Right forelimb (tissue), 1 donor: ENCODE measurements at regions not wholly inside any gene's neighbourhood (a gene's known extent, or its start where the extent isn't known, plus 50 kb on each side); places are given as distances from the start of the nearest gene placed in this dataset.
"Not testable (repeated sequence)": the region's sequence is repeated elsewhere in the genome, so short reads cannot be mapped to it uniquely, and the experiment has no call there.

Experiments
- DNase-seq: peaks from one replicate; pipeline ENCODE4 v3.0.0-alpha.2; 2018

DNA sequence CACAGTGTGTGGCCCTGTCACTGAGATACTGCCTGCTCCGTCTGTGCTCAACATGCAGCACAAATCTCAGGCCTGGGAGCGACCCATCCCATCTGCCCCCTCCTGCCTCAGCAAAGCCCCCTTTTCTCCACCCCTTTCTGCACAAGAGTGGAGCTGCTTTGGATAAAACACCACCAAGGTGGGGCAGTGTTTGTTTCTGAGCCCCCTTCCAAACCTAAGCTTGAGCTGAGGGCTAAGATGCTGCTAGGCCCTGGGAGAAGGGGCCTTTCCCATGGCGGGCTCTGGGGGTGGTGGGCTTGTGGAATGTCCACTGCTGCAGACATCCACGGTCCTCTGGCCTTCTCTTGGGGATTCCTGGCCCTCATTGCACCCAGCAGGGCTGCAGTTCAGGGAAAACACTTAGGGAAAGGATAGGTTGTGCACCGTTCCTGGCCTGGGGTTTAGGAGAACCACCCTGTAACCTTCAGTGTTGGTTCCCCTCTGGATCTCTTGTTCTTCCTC, 594.1 kb downstream of the TBC1D22A start:
- no peak for DNase-seq

DNA sequence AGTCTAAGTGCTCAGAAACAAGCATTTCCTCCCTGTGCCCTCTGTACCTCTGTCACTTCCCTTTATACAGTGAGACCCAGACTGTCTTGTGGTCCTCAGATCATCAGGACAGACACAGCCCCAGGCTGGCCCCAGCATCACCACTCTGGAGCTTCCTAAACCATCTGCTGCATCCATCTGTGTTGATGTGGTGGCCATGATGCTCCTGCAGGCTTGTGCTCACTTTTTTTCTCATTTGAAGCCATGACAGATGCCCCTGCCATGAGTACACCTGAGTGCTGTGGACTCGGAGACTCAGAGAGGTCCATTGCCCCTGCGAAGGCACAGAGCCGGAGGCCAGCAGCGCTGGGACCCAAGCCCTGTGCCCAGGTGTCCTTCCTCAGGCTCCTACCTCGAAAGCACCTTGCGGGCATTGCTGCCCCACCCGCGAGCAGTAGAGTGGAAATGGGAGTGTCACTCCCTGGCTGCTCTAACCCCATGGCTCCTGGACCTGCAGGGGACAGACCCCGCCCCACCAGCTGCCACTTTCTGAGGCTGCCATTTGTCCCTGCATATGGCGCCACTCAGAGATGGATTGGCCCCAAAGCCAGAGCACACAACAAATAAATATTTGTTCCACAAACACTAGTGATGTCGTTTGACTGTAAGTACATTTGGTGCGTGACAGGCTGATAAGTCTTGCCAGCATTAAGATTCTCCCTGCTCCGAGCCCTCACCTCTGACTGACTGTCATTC, 593.5 kb downstream of the TBC1D22A start:
- DNase-seq: no peak

DNA sequence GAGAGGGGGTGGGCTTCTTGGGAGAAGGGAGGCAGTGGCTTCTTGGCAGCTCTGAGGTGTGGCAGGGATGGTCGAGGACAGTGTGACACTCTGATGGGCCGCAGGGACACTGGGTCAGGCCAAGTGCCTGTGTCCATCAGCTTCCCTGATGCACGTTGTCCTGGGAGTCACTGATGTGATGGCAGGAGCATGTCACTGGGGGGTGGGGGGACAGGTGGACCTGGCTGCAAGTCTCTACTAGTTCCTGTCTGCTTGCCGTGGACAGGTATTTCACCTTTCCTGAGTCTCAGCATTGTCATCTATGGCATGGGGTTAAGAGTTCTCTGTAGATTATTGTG, 592.9 kb downstream of the TBC1D22A start:
- no peak for DNase-seq

DNA sequence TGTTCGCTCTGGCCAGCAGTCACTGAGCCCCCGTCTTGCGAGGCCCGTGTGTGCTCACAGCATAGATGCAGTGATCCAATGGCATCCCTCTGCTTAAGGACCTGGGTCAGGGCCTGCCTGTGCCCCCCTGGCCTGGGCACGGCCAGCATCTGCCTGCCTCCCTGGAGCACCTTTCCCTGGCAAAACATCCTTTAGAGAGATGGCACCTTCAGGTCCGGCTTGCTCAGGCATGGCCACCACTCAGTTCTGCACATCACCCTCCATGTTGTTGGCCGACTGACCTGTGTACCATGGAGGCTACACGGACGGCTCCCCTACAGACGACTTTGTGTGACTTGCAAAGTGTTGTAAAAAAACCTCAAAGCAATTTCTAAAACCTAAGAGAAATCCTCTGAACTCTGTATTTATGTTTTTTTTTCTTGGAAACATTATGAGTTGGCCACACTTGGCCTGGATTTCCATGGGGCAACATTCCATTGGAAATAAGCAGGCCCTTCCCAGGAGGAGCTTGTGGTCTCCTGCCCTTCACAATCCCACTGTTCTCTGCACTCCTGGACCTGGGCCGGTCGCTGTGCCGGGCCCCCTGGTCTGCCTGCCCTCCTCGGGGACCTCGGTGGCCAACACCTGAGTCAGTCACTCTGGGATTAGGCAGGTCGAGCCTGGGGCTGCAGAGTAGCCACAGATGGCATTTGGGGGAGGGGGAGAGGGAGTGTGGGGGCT, 592.4 kb downstream of the TBC1D22A start:
- DNase-seq: peak; percentile 34

DNA sequence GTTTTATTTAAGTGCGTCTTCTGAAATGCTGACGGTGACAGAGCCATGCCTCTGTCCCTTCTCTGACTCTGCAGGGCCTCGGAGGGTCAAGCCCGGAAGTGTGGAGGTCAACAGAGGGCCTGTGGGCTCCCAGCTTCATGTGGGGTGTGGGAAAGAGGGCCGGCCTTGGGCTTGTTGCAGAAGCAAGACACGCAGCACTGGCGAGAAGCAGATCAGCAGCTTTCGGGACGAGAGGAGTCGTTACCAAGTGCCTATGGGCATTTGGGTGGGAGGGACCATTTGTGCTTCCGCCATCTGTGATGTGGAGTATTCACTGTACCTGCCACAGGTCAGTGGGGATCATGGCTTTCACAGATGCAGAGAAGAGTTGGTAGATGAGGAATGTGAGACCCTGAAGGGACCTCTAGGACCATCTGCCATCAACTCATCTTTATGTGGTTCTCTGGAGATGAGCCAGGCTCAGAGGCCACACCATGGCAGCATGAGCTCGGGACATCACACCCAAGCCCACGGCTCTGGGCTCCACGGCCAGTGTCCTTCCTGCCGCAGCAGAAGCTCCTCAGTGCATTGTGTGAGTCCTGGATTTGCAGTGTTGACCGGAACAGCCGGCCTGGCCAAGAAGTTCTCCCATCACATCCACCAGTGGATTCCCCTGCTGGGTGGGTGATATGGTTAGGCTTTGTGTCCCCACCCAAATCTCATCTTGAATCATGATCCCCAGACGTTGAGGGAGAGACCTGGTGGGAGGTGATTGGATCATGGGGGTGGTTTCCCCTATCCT, 590.7 kb downstream of the TBC1D22A start:
- peak; percentile 12 for DNase-seq

DNA sequence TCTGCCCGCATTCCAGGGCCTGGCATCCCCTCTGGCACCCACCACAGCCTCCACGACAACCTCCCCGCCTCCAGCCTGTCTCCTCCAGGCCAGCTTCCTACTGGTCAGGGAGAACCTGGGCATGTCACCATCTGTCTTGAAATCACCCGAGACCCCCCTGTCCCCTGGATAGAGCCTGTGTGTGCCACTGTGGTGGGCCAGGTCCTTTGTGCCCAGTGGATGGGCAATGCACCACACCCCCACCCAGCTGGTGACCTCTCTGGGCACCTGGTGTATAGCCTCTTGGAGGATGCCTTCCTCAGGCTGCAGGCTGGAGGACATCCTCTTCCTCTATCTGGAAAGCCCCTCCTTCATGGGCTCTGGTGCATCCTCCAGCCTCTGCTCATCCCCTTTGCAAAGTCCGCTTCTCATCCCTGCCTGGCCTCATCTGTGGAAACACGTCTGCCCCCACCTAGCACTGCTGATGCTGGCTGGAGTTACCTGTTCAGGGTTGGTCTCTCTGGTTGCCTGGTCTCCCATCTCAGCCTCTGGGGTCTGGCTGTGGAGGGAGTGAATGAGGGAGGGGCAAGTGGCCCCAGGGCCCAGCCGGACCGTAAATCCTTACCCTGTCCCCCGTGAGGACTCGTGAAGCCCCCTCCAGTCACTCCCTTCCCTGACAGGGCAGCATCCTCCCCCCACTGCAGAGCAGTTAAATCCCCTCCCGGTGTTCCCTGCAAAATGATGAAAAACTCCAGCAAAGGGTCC, 589.6 kb downstream of the TBC1D22A start:
- peak; percentile 18 for DNase-seq

DNA sequence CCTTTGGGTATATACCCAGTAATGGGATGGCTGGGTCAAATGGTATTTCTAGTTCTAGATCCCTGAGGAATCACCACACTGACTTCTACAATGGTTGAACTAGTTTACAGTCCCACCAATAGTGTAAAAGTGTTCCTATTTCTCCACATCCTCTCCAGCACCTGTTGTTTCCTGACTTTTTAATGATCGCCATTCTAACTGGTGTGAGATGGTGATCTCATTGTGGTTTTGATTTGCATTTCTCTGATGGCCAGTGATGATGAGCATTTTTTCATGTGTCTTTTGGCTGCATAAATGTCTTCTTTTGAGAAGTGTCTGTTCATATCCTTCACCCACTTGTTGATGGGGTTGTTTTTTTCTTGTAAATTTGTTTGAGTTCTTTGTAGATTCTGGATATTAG, 583.8 kb downstream of the TBC1D22A start:
- DNase-seq: not testable (repeated sequence)

DNA sequence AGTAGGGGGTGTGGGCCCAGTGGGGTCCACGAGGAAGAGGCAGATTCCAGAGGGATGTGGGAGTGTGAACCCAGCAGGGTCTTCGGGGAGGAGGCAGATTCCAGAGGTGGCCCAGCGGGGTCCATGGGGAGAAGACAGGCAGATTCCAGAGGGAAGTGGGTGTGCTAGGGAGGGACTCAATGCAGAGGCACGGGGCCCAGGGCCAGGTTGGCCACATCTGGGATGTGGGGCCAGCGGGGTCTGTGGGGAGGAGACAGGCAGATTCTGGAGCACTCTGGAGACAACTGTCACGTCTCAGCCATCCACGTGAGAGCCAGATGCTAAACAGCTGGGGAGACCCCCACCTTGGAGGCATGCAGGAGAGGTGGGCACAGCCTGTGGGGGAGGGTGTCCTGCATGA, 582.6 kb downstream of the TBC1D22A start:
- DNase-seq: no peak

DNA sequence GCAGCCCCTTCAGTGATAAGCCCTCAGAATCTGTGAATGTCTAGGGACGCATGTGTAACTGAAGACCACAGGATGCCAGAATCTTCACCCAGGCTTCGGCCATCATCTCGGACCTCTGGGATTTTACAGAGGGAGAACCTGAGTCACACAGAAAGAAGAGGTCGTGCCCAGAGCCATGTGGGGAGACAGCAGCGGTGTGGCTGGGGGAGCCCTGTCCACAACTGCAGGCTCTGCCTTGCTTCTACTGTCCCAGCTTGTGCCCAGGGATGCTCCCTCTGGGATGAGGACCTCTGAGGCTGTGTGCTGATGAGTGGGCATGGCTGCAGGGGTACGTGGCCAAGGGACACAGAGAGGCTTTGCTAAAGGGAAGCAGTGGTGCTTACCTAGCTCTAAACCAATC, 582.0 kb downstream of the TBC1D22A start:
- DNase-seq: no peak

DNA sequence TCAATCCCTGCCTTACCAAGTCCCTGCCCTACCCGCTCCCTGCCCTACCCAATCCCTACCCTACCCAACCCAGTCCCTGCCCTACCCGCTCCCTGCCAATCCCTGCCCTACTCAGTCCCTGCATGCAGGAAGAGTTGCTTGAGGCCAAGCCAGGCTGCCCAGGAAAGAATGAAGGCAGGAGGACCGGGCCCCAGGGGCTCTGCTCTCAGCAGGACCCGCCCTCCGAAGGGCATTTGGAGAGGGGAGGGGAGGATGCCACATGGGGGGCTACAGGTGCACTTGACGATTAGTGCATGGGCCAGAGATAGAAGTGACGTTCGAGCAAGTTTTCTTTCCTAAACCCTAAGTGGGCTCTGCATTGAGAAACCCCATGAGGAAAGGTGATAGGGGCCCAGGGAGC, 581.2 kb downstream of the TBC1D22A start:
- DNase-seq: no peak

DNA sequence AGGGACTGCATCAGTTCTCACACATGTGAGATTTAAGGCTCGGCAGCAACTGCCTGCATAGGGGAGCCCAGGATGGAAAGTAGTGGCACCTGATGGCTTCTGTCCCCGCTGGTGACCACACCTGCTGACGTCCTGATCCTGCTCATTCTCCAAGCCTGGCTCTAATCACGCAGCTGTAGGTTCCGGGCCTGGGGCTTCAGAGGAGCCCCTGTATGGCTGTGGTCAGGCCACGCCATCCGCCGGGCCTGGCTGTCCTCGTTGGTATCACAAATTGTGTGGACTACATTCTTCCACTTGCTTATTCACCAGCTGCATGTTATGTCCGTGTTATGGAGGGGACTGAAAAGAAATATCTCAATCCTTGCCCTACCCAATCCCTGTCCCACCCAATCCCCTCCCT, 580.0 kb downstream of the TBC1D22A start:
- no peak for DNase-seq

DNA sequence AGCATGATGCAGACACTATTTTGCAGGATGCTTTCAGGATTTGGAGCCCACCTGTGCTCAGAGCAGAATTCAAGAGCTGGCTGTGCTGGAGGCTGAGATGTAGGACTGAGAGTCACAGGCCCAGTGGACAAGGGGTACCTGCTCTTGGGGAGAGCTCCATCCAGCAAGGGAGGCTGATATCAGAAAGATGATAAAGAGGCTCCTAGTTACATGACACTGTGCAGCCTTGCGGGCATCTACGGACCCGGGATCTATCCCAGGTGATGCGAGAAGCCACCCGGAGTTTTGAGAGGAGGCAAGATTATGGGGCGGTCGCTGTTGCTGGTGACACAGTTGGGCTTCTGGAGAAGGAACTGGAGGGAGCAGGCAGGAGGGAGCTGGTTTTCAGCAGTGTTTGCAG, 579.0 kb downstream of the TBC1D22A start:
- no peak for DNase-seq

DNA sequence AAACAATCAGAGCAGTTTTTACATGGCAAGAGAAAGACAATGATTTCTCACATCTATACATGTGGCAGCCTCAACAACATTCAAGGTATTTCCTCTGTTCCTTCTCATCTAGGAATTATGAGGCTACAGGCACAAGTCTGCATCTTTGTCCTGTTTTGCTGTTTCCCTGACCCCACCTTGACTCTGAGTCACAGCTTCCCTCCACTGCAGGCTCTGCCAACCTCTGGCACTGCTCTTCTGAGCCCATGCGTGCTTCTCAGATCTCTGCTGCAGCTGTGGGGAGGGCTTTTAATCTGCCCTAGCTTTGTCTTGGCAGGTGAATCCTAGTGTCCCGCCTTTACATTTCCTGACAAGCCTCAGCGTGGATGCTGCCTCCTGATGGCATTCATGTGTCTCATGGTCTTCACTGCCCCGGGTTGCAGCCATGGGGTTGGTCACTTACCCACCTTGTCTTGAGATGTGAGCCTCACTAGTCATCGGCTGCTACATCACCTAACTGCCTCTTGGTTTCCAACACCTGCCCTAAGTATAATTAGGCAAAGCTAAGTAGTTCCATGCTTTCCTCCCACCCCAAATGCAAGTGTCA, 578.5 kb downstream of the TBC1D22A start:
- DNase-seq: no peak

DNA sequence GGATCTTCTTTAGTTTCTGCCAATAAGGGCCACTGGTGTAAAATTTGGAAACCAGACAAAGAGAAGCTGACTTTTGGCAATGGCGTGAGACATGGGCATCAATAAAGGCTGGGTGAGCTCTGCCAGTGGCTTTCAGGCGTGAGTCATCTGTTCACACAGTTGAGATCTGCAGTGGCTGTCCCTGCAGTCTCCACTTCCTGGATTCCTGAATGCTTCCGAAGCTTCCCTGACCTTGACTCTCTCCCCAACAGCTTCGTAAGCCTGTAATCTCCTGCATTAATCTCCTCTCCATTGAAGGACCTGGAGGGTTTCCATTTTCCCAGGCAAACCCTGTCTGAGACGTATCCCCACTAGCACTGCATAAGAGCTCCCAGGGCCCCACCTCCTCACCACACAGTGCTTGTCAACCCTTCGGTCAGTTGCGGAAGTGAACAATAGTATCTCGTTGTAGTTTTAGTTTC, 574.7 kb downstream of the TBC1D22A start:
- DNase-seq: no peak

DNA sequence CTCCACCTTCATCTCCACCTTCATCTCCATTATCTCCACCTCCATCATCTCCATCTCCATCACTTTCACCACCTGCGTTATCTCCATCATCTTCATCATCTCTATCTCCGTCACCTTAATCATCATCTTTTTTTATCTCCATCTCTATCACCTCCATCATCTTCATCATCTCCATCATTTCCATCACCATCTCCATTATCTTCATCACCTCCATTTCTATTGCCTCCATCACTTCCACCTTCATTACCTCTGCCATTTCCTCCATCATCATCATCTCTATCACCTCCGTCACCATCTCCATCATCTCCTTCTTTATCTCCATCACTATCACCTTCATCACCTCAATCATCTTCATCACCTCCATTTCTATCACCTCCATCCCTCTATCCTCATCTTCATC, 573.5 kb downstream of the TBC1D22A start:
- no peak for DNase-seq

DNA sequence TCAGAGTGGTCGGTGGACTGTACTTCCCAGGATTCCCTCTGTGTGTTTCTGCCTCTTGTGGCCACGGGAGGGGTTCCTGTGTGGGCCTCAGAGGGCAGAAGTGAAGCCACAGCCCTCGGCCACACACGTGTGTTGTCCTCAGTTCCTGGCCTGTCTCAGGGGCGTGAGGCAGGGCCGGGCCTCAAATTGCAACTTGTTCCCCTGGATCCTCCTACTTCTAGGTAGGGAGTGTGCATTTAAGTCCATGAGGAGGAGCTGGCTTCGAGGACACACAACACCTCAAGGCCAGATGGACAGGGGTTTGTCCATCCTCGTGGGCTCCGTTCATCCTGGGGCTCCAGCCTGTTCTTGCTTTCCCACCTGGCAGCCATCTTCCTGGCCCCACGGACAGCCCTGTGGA, 573.0 kb downstream of the TBC1D22A start:
- no peak for DNase-seq

DNA sequence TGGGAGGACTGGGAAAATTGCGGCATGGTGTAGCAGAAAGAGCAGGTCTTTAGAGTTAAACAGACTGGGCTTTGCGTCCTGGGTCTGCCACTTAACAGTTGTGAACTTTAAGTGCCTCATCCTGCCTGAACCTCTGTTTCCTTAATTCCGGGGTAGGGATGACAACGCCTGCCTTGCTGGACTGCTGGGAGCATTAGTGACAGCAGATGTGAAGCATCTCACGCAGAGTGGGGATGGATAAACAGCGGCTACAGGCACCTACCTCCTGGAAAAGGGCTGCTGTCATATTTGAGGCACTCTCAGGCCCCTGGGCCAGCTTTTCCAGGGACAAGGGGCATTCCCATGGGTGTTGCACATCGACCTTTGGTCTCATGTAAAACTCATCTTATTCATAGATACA, 572.2 kb downstream of the TBC1D22A start:
- no peak for DNase-seq

DNA sequence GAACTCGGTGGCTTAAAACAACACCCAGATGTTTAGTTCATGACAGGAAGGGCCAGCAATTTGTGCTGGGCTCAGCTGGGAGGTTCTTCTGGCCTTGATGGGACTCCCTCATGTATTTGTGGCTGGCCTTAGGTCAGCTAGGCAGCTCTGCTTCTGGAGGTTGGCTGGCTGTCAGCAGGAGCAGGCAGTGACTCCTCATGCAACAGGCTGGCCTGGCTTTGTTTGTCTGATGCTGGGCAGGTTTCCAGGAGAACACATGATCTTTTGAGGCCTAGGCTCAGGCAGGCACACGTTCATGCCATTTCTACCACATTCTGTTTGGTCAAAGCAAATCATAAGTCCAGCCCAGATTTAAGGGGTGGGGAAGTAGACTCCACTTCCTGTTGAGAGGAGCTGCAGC, 571.2 kb downstream of the TBC1D22A start:
- no peak for DNase-seq

DNA sequence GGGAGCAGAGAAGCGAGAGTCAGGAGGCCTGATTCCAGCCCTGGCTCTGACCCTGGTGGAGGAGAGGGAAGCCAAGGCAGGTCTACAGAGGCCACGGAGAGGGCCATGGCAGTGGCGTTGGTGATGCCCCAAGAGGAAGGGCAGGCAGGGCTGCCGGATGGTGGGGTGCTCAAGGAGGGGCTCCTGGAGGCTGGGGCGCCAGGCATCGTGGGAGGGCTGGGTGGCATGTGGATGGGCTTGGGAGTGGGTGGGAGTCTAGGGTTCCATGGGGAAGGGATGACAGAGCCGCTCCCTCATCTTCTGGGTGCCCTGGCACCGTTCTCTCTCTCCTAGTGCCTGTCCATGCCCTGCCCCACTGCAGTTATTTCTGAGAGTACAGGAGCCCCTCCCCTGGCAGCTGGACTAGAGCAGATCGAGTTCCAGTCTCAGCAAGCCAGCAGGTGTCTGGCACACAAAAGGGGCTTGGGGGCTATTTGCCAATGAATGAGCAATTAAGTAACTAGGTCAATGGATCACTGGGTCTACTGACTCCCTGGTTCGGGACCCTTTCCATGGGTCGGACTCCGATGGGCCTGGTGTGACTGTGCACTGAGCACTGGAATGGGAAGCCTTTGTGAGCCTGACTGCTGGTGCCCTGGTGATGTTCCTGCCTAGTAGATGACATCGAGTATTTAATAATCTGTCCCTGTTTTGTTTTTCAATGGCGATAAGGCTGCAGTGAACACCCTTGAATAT, 570.0 kb downstream of the TBC1D22A start:
- no peak for DNase-seq

DNA sequence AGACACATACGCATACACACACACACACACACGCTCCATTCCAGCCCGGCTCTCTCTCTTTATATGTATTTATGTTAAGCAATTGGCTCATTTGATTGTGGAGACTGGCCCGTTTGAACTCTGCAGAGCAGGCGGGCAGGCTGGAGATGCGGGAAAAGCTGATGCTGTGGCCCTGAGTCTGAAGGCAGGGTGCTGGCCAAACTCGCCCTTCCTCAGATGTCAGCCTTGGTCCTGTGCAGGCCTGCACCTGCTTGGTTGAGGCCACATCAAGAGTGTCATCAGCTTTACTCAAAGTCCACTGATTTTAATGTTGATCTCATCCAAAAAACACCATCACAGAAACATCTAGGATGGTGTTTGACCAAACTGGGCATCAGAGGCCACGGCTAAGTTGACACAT, 569.3 kb downstream of the TBC1D22A start:
- DNase-seq: no peak

DNA sequence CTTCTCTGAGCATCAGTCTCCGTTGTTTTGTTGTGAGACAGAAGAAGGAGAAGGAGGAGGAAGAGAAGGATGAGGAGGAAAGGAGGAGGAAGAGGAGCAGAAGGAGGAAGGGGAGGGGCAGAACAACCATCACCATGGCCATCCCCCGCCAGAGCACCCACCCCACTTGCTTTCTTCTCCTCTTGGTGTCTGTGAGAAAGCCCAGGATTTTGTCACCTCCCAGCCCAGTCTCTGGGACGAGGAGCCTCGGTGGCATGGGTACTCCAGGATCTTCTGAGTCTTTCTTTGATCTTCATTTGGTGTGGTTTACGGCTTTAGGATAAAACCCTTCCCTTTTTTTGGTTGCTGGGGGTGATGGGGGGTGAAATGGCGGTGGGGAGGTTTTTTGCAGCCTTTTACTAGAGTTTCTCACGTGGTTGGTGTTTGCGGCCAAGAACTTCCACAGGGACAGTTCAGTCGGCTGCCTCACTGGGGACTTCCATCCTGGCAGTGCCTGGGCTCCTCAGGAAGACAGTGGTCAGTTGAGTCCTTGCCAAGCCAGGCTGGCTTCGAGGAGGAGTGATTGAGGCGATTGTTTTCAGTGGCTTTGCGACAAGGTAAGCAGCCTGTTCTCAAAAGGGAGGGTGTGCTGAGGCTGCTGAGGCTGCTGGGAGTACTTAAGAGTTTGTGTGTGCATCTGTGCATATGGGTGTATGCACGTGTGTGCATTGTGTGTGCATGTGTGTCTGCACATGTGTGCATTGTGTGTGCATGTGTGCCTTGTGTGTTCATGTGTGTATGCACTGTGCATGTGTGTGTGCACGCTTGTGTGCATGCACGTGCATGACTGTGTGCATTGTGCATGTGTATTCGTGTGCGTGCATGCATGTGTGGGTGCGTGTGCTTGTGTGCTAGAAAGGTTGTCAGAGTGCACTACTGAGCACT, 567.5 kb downstream of the TBC1D22A start:
- DNase-seq: no peak
